ENCODE measurements at regions not wholly inside any gene's neighbourhood (a gene's known extent, or its start where the extent isn't known, plus 50 kb on each side); places are given as distances from the start of the nearest gene placed in this dataset.
"Not testable (repeated sequence)": the region's sequence is repeated elsewhere in the genome, so short reads cannot be mapped to it uniquely, and the experiment has no call there.

DNA sequence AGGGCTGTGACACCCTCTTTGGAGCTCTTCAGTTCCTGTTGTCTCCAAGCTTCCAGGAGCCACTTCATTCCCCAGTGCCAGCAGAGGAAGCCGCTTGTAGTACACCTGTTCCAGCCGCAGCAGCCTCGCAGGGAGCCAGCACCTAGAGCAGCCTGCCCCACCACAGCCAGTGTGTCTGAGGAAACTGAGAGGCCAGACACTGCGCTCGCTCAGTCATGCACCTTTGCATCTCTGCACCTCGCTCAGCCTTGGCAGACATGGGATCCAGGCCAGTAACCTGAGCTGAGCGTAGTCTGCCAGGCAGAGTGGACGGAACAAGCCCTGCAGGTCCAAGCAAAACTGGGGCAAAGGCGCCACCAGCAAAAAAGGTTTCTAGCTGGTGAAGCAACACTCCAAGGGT, 1072.1 kb downstream of the JRKL start:
- no peak for DNase-seq

- DNase-seq, result no peak
Observed at GRCh38 chr11:97463891-97464290, 1074.1 kb downstream of the JRKL start.

DNA sequence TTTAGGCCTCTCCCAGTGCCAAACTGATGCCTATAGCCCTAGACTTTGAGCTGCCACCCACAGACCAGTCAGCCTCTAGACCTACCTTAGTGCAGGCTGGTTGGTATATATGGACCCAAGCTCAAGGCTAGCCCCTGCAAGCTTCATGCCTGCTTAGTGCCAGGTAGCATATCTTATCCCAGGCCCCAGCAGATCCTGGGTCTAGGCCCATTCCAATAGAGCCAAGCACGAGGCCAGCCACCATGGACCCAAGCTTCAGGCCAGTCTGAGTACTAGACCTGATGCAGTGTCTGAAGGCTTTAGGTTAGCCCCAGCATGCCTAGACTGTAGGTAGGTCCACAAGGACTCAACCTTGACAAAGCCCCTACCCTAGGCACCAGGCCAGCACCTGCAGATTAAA, 1081.7 kb downstream of the JRKL start:
- no peak for DNase-seq

GRCh38 chr11:97487387-97487786, 1097.6 kb downstream of the JRKL start:
- no peak for DNase-seq

- DNase-seq, result no peak
Observed at GRCh38 chr11:97498891-97499290, 1109.1 kb downstream of the JRKL start.

DNA sequence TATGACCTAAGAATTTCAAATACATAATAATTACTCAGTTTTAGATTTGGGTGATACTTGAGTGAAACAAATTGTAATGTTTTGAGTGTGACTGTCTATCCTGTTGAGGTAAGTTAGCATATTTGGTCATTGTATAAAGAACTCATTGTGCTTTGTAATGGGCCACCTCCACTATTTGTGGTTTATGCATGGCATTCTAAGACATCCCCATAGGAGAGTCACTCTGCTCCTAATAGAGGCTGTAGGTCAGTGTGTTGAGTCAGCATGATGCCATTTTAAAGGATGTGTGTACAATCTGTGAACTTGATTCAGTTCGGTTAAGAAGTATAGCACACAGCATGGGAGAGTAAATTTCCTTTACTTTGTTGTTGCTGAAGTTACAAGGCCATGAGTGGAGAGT, 1112.4 kb downstream of the JRKL start:
- DNase-seq, result no peak

DNA sequence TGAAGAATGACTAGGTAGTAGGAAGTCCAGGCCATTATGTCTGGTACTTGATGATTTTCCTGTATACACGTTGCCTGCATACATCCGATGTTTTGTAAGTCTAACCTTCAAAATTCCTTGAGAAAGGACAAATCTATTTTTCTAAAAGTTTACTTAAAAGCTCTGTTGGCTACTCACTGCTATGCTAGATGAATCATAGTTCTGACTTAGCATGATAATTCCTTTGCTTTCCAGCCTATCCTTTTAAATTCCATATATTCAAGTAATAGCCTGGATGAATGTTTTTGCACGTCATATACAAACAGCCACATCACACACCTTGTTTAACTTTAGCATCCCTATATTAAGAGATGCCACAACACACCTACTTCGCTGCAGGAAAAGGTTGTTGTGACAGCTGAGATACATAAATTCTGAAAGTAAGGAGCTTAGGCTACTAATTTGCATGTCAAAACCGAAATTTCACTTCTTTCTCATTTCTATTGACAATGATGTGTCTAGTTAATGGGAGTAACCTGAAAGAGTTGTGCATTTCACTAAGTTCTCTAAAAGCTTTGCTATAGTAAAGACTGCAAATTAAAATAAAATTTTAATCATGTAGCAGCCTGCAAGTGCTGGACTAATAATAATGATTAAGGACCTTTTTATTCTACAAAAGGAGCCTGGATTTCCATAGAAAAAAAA, 1116.4 kb downstream of the JRKL start:
- no peak for DNase-seq

GRCh38 chr11:97514446-97514845, 1124.6 kb downstream of the JRKL start:
- no peak for DNase-seq

GRCh38 chr11:97516688-97517087, 1126.9 kb downstream of the JRKL start:
- no peak for DNase-seq

DNA sequence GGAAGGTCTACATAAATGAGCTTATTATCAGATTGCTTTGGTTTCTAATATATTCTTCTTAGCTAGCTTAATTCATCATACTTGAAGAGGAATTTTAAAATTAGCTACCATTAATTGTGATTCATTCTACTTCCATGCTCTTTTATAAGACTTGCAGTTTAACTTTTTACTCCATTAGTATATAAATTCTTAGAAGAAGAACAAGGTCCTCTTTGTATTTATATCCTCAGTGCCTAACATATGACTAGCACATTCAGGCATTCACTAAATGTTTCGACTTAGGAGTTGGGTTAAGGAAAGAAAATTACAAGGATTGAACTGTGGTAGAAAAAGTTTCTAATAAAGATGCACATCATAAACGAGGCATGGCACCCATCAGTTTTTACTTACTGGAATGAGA, 1135.5 kb downstream of the JRKL start:
- no peak for DNase-seq

DNA sequence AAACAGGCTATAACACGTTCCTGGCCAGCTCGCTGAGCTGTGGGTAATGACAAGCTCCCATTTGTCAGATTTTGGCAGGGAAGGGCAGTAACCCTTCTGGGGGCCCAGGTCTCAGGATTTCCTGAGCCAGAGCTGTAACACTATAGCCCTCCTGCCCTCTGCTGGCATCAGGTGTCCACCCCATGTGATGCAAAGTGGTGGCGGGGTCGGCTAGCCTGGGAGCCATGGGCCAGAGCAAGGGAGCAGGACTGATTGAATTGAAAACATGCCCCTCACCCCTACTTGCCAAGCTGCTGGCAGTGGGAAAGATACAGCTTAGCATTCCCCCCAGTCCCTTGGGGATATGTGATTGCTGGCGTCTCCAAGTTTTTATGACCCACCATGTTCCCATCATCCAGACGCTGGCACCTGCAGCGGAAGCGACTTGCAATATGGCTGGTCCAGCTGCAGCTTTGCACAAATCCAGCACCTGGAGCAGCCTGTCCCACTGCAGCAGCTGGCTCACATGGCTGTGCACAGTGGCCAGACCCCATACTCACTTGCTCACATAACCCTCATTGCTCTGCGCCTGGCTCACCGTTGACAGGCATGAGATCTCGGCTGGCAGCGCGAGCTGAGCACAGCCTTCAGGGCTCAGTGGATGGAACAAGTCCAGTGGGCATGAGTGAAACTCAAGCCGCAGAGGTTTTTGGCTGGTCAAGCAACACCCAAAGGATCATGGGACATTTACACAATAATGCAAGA, 1147.8 kb downstream of the JRKL start:
- DNase-seq, result no peak

GRCh38 chr11:97544431-97544830, 1154.6 kb downstream of the JRKL start:
- DNase-seq, result no peak

GRCh38 chr11:97548280-97548679, 1158.5 kb downstream of the JRKL start:
- no peak for DNase-seq

DNA sequence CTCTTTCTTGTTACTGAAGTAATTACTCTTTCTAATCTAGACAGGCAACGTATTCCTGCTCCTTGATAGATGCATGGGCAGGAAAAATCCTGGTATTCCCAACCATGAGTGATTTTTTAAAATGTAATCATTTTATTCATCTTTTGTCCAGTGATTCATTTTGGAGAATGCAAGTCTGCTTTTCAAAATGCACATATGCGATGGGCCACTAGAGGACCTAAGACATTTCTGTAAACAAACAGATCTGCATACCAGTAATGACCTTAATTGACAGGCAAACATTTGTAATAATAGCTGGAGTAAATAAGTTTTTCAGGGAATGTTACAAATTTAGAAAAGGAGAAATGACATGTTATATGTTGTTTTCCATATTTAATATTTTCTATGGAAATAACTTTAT, 1167.6 kb downstream of the JRKL start:
- DNase-seq, result no peak

DNA sequence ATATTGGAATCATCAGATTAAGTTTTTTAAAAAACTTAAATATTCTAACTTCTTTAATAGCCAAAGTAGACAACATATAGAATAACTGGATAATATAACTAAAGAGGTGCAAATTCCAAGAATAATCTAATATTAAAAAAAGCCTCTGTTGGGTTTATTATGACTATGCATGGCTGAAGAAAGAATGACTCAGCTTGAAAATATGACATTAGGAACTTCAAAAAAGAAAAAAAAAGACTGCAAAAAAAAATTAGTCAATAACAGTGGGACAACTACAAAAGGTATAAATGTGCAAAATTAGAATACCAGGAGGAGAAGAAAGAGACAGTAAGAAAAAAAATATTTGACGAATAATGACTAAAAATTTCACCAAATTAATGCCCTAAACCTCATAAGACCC, 1178.0 kb downstream of the JRKL start:
- DNase-seq, result no peak

GRCh38 chr11:97570636-97571035, 1180.8 kb downstream of the JRKL start:
- DNase-seq, result no peak

DNA sequence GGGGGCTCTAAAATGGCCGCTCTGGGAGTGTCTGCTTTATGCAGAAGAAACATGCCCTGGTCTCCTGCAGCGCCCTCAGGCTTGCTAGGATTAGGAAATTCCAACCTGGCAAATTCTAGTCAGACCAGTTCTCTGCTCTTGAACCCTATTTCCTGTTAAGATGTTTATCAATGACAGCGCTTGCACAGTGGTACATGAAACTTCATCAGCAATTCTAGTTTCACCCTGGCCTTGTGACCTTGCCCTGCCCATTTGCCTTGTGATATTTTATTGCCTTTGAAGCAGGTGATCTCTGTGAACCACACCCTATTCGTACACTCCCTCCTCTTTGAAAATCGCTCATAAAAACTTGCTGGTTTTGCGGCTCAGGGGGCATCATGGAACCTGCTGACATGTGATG, 1184.0 kb downstream of the JRKL start:
- not testable (repeated sequence) for DNase-seq

GRCh38 chr11:97574976-97575665, 1185.3 kb downstream of the JRKL start:
- no peak for DNase-seq

GRCh38 chr11:97607291-97608000, 1217.6 kb downstream of the JRKL start:
- DNase-seq, result no peak

DNA sequence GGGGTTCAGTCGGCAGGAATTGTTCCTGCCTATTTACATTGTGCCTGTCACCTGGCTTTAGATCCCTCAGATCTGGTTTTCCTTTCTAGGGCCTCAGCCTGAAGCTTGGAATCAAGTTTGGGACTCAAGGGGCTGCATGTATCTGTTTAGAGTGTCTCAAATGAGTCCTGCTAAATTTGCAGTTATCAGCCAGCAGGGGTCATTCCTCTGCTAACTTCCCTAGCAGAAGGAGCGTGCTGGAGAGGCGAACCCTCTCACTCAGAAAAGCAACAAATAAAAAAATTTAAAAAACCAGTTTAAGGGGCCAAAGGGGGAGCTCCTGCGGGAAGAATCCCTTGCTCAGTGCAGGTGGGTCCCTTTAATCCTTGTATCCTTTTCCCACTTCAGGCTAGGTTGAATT, 1220.2 kb downstream of the JRKL start:
- DNase-seq, result no peak

DNA sequence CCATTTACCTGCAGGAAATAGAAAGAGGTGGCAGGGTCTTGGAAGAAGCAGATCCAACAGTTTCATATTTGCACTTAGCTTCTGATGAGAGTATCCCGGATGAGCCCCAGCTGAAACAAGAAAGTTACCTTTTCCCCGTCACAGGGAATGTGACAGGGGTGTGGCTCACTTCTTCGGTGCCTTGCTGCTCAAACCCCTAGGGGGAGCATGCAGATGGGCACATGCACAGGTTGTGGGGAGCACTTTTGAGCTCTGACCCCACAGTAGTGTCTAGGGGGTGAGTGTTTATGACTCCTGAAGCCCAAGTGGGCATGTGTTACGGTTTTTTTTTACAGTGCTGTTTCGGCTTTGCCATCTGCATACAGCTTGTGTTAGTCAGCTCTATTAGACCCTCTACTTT, 1221.0 kb downstream of the JRKL start:
- no peak for DNase-seq

GRCh38 chr11:97611345-97611744, 1221.5 kb downstream of the JRKL start:
- no peak for DNase-seq

DNA sequence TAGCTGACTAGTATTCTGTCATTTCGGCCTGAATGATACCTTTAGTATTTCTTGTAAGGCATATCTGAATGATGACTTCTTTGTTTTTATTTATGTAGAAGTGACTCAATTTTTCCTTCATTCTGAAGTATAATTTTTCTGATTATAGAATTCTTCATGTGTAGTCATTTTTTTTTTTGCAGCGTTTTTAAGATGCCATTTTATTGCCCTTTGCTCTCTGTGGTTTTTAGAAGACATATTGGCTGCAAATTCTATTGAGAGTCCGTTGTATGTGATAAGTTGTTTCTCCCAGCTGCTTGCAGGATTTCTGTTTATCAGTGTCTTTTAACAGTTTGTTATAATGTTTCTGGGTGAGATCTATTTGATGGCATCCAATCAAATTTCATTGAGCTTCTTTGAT, 1224.8 kb downstream of the JRKL start:
- DNase-seq, result no peak

DNA sequence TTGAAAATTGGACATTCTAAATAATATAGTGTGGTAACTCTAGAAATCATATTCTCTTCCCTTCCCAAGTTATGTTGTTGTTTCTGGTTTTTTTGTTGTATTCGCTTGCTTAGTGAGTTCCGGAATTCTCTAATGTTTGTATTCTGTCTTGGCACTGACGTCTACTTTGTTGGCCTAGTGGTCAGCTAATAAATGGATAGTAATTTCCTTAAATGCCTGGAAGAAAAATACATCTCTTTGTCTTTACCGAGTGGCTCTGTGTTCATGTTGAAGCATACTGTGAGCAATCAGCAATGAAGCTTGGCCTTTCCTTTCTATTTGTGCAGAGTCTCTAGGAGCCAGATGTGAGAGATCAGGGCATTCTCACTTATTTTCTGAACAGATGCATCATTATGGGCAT, 1225.7 kb downstream of the JRKL start:
- no peak for DNase-seq
